ENCODE measurements at regions not wholly inside any gene's neighbourhood (a gene's known extent, or its start where the extent isn't known, plus 50 kb on each side); places are given as distances from the start of the nearest gene placed in this dataset.

- Histone ChIP-seq H3K27ac (no peak overlapping the region), H3K9me3 (no peaks in the 10 kb centered on the region), H3K27me3 (ENCODE audit: low read depth) (no peaks in the 10 kb centered on the region), H3K4me3 (no peak overlapping the region), H3K36me3 (no peaks in the 10 kb centered on the region), H3K4me1 (no peaks in the 10 kb centered on the region)
- intact Hi-C loops (cut with DNase I), result no loop called here
- no peak for TF ChIP-seq CTCF (IDR thresholded peaks at IDR 0.05)
- no peak for DNase-seq
- ATAC-seq, result no peak
Observed at GRCh38 chr4:123343400-123344041, 53.1 kb upstream of the SPRY1 start.

GRCh38 chr4:123345137-123345934, 51.3 kb upstream of the SPRY1 start:
- Histone ChIP-seq H3K4me3 (no peak overlapping the region), H3K4me1 (no peaks in the 10 kb centered on the region), H3K36me3 (no peaks in the 10 kb centered on the region), H3K9me3 (no peaks in the 10 kb centered on the region), H3K27ac (no peak overlapping the region), H3K27me3 (ENCODE audit: low read depth) (no peaks in the 10 kb centered on the region)
- TF ChIP-seq CTCF (IDR thresholded peaks at IDR 0.05), result no peak
- intact Hi-C loops (cut with DNase I), result no loop called here
- no peak for DNase-seq
- ATAC-seq, result no peak

DNA sequence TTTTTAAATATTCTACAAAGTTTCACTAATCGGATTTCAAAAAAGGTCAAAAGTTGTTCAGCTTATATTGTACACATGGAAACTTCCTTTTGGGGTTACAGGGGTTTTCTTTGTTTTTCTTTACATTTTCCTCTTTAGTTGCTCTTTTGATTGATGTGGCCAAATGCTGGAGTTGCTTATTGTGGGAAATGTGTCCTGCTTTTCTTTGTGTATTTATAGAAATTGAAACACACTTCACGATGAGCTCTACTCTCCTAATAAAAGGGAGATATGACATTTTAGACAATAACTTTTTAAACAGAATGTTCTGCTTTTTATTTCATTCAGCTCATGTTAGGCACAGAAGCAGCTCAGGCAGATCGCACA, 50.7 kb upstream of the SPRY1 start:
- ATAC-seq, result no peak
- H3K36me3 ChIP-seq, result no peaks in the 10 kb centered on the region
- no peak for DNase-seq
- H3K4me3 ChIP-seq, result no peak overlapping the region
- no peak for TF ChIP-seq CTCF (IDR thresholded peaks at IDR 0.05)
- no peaks in the 10 kb centered on the region for H3K27me3 ChIP-seq (ENCODE audit: low read depth)
- H3K27ac ChIP-seq, result no peak overlapping the region
- H3K9me3 ChIP-seq, result no peaks in the 10 kb centered on the region
- intact Hi-C loops (cut with DNase I), result no loop called here
- no peaks in the 10 kb centered on the region for H3K4me1 ChIP-seq

DNA sequence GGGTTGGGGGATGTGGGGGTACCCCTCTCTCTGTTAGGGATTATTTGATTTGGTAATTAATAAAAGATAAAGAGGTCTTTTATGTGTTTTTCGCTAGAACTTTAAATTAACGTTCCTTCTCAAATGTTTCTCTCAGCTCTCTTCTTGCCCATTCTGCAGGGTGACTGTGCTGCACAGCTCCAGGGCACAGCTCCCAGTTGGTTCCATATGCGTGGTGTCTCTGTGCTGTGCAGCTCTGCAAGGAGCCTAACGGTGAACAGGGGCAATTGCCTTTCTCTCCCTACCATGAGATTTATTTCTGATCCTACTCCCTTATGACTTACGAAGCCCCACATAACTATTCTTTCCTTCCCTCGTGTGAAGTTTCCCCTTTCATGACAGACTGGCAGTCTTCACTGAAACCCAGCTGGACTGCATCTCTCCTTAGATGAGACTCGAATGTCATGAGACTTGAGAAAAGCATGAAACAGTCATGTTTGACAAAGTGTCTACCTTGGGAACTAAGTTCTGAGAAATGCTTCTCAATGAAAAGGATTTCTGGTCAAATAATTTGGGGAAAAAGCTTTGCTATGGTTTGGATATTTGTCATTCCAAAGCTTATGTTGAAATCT, 50.2 kb upstream of the SPRY1 start:
- no peak for TF ChIP-seq CTCF (IDR thresholded peaks at IDR 0.05)
- Histone ChIP-seq H3K4me3 (no peak overlapping the region), H3K27me3 (ENCODE audit: low read depth) (no peaks in the 10 kb centered on the region), H3K36me3 (no peaks in the 10 kb centered on the region), H3K4me1 (no peaks in the 10 kb centered on the region), H3K27ac (no peak overlapping the region), H3K9me3 (no peaks in the 10 kb centered on the region)
- ATAC-seq (no peak), DNase-seq (no peak)
- intact Hi-C loops (cut with DNase I), result no loop called here

All from lower lobe of right lung (tissue), 2 donors.